Posterior cingulate gyrus (tissue), 11 donors: ENCODE measurements at regions not wholly inside any gene's neighbourhood (a gene's known extent, or its start where the extent isn't known, plus 50 kb on each side); places are given as distances from the start of the nearest gene placed in this dataset.

Experiments used
- DNase-seq, 10 donors: peaks; one replicate each; pipeline versions ENCODE4 v3.0.0 to v3.0.0-alpha.2; 2020 to 2021; ENCODE audit warnings: mixed read lengths in 3 of 10
- intact Hi-C: fragments of 100-400 bp; cut with DNase I; formaldehyde crosslinking; loops from one replicate; pipeline ENCODE4 v1.15.1; 2023

GRCh38 chr20:10978713-10979112 lies 304.9 kb upstream of the JAG1 start:
- intact Hi-C loops, result no loop called here
- no peak for DNase-seq

GRCh38 chr20:10982692-10983091 lies 308.9 kb upstream of the JAG1 start:
- intact Hi-C loops, result no loop called here
- no peak for DNase-seq

GRCh38 chr20:10984294-10984693 lies 310.5 kb upstream of the JAG1 start:
- DNase-seq, result no peak
- intact Hi-C loops, result no loop called here

DNA sequence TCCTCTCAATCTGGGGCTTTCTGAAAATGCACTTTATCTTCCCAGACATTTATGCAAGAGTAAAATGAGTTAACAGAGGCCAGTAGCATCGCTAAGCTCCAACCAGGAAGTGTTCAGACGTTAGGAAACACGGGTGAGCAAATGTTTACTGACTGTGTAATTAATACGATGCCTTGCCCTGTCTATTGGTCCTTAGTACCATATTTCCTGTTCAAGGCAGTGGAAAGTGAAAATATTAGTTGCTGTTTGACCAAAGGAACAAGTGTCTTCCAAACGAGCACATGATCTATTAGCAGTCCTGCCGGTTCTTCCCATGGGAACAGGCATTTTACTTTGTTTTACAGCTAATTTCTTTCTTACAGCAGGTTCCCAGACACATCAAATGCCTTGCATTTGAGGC lies 311.1 kb upstream of the JAG1 start:
- intact Hi-C loops, result no loop called here
- DNase-seq, result no peak

- intact Hi-C loops, result no loop called here
- no peak for DNase-seq
These were observed 311.7 kb upstream of the JAG1 start for GRCh38 chr20:10985536-10985935.

GRCh38 chr20:10986586-10986985 lies 312.8 kb upstream of the JAG1 start:
- DNase-seq, result no peak
- intact Hi-C loops, result no loop called here

- intact Hi-C loops, result no loop called here
- DNase-seq, result no peak
These were observed 314.0 kb upstream of the JAG1 start for GRCh38 chr20:10987651-10988383.

DNA sequence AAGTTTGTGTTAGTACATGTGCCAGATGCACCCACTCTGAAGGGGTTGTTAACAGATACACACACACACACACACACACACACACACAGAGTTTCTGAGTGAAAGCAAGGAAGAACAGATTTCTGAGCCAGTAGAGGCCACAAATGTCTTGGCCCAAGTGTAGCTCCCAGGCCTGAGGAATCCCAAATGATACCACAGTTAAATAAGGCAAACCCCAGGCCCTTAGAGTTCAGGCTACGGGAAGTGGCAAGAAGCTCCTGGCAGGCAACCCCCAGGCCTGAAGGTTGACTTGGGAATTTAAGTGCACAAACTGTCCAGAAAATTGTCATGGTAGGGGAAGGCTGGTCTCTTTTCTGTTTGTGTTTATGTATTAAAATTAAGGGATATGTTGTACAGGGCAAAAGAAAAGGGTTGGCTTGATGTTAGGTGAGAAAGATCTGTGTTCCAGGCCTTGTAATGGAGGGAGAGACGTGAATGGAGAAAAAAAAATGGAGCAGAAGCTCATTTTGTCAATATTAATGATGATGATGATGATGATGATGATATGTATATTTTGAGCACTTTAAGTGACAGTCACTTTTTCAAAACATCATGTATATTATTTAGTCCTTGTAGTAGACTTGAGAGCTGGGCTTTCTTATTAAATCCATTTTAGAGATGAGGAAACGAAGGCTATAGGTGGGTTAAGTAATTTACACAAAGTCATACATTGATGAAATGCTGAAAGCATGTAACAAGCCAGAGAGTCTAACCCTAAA lies 317.0 kb upstream of the JAG1 start:
- DNase-seq, result no peak
- intact Hi-C loops, result no loop called here

- intact Hi-C loops, result no loop called here
- no peak for DNase-seq
These were observed 318.9 kb upstream of the JAG1 start for GRCh38 chr20:10992731-10993130.

- intact Hi-C loops, result no loop called here
- no peak for DNase-seq
These were observed 321.3 kb upstream of the JAG1 start for GRCh38 chr20:10994991-10995700.

GRCh38 chr20:10998476-10998875 lies 324.7 kb upstream of the JAG1 start:
- DNase-seq, result no peak
- intact Hi-C loops, result no loop called here

DNA sequence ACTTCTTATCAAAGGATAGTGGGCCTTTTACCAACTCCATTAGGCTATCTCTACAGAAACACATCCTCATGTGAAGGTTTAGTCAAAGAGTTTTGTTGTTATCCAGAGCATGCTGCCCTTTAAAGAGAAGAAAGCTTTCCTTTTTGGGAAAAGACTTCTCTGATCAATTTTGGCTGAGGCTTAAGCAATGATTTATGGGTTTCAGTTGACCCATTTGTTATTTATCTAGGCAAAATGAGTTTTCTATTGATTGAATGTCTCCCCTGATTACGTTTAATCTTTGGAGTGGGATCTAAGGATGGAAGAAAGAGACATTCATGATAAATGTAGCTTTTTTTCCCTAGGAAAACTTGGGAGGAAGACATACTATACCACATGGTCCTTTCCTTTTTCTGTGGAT lies 326.6 kb upstream of the JAG1 start:
- no peak for DNase-seq
- intact Hi-C loops, result no loop called here

GRCh38 chr20:11001302-11001701 lies 327.5 kb upstream of the JAG1 start:
- intact Hi-C loops, result no loop called here

DNA sequence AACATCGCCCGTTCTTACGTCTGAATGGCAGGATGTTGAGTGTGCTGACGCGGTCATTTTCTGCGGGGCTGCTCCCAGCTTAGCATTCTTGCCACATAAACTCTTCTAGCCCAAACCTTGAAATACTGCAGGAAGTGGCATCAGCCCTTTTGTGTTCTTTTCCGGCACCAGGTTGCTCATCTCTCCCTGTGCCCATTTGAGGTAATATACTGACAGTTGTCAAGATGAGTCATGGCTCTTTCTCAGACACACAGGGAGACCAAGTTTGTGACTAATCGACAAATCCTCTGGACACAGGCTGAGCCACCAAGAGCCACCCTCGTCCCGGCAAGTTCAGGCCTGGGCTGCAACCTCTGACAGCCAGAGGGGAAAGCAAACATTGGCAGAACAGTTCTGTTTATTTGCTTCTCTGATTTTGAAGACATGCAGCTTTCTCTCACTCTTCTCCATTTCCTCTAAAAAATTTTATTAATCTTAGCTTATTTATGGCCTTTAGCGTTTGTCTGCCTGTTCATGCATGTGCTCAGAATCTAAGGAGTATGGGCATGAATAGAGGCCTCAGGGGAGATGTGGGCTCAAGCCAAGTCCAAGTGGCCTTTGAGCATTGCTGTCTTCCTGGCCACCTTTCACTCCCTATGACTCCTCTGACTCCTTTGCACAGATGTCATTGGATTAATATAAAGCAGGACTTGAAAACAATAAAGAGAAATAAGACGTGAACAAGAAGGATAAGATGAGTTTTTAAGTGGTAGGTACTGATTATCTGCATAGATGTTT lies 328.2 kb upstream of the JAG1 start:
- DNase-seq, result peak in 1 of 10 donors; percentile 69
- intact Hi-C loops, result no loop called here

More at GRCh38 chr20:11001302-11001701, 327.5 kb upstream of the JAG1 start:
- no peak for DNase-seq

- DNase-seq, result no peak
- intact Hi-C loops, result no loop called here
These were observed 329.5 kb upstream of the JAG1 start for GRCh38 chr20:11003341-11003740.

- intact Hi-C loops, result no loop called here
- DNase-seq, result no peak
These were observed 334.7 kb upstream of the JAG1 start for GRCh38 chr20:11008444-11009033.

- no peak for DNase-seq
- intact Hi-C loops, result no loop called here
These were observed 337.9 kb upstream of the JAG1 start for GRCh38 chr20:11011653-11012052.

DNA sequence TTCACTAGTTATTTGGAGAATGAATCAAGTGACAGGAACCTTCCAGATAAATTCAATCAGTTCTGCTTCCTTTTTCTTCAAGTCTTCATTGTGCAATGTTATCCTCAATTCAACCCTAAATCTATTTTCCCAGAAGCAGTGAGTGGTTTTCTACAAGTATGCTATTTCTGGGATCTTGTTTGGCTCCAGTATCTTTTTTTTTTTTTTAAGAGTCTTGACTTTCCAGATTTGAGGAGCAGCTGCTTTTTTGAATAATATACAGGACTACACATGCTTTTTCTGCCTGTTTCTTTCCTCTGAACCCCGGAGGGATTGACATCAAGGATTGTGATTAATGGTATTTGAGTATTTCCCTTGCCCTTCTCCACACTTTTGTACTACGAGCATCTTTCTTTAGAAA lies 339.2 kb upstream of the JAG1 start:
- no peak for DNase-seq
- intact Hi-C loops, result no loop called here

DNA sequence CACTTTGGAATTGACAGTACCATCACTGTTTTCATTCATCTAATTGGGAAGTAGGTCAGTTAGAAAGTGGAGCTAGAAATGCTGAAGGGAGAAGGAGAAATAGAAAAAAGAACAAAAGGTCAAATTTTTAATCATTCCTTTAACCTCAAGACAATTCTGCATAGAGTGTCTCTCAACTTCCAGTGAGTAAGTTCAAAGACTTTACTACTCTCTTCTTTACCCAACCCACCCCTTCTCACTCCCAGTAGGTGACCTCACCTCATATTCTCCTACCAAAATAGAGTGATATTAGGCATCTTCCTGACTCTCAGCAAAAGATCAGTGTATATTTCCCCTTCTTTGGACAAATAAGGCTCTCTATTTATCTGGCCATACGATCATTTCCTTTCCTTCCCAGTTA lies 340.0 kb upstream of the JAG1 start:
- DNase-seq, result no peak
- intact Hi-C loops, result no loop called here

- intact Hi-C loops, result no loop called here
These were observed 341.6 kb upstream of the JAG1 start for GRCh38 chr20:11015440-11015839.

More at GRCh38 chr20:11015440-11015839, 341.6 kb upstream of the JAG1 start:
- no peak for DNase-seq
